Stimulated activated CD8-positive, alpha-beta memory T cell treated with anti-CD3 and anti-CD28 coated beads, Interleukin-7, amount 100 ng/mL, for 4 hours (primary cell): ENCODE measurements at regions not wholly inside any gene's neighbourhood (a gene's known extent, or its start where the extent isn't known, plus 50 kb on each side); places are given as distances from the start of the nearest gene placed in this dataset.

Experiments
- DNase-seq, 2 donors: peaks; one replicate each; pipeline ENCODE4 v3.0.0-alpha.2; 2020; ENCODE audit warnings: low read depth in 2 of 2

- no peak for DNase-seq
Observed at GRCh38 chr6:16078064-16078463, 50.8 kb upstream of the MYLIP start.

- no peak for DNase-seq
Observed at GRCh38 chr6:16069671-16070070, 59.2 kb upstream of the MYLIP start.

DNA sequence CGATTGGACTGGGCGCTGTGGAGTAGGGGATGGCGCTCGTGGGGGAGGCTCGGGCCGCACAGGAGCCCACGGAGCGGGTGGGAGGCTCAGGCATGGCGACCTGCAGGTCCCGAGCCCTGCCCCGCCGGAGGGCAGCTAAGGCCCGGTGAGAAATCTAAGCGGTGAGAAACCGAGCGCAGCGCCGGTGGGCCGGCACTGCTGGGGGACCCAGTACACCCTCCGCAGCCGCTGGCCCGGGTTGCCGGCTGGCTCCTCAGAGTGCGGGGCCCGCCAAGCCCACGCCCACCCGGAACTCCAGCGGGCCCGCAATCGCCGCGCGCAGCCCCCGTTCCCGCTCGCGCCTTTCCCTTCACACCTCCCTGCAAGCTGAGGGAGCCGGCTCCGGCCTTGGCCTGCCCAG is 59.7 kb upstream of the MYLIP start:
- no peak for DNase-seq

DNA sequence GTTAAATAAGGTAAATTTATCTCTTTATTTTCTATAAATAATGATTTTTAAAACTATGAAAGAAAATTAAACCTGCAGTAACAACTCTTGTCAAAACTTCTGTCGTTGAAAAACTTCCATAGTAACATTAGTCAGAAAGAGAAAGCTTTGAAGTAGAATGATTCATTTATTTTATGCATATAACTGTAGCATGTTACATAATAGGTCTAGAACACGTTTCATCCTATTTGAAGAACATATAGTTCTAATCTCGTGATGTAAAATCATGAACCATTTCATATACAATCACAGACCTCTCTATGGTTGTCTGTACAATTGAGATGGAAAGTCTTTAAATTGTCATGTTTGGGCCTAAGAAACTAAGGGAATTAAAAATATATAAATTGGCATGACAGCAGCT is 61.3 kb upstream of the MYLIP start:
- no peak for DNase-seq

- DNase-seq: no peak
Observed at GRCh38 chr6:16064671-16065072, 64.2 kb upstream of the MYLIP start.

GRCh38 chr6:16063580-16063979 is 65.3 kb upstream of the MYLIP start:
- no peak for DNase-seq

GRCh38 chr6:16061818-16062217 is 67.1 kb upstream of the MYLIP start:
- DNase-seq: no peak

GRCh38 chr6:16060039-16060438 is 68.8 kb upstream of the MYLIP start:
- DNase-seq: no peak

DNA sequence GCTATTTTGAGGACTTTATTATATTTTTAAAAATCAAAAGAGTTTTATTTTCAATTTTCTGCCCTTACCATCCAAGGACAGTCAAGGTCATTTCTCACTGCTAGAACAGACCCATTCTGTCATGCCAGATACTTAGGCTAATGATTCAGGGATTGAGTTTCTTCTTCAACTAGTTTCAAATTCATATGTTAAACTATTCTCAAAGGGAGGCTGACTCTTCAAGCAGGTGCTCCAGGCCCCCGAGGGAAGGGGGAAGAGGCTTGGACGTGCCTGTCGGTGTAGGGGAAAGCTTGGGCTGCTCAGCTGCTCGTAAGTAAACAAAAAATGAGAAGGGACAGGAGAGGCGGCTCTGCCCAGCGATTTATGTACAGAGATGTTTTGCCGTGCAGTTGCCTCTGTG is 69.4 kb upstream of the MYLIP start:
- no peak for DNase-seq

DNA sequence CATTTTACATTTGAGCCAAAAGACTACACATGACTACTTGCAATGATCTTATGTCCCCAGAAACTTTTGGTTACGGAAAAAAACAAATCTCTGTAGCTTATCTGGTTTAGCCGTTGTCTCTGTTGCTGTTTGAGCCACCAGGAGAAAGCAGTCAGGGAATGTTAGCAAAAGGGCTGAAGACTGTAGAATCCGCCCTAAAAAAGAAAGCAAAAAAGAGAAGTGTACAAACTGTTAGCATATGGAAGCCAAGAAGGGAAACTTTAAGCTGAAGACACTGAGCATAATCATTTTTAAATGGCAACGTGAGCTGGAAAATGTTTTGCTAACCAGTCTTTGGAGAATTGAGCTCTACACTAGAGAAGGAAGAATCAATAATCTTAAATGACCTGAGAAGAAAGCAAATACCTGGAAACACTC is 69.9 kb upstream of the MYLIP start:
- DNase-seq: no peak

DNA sequence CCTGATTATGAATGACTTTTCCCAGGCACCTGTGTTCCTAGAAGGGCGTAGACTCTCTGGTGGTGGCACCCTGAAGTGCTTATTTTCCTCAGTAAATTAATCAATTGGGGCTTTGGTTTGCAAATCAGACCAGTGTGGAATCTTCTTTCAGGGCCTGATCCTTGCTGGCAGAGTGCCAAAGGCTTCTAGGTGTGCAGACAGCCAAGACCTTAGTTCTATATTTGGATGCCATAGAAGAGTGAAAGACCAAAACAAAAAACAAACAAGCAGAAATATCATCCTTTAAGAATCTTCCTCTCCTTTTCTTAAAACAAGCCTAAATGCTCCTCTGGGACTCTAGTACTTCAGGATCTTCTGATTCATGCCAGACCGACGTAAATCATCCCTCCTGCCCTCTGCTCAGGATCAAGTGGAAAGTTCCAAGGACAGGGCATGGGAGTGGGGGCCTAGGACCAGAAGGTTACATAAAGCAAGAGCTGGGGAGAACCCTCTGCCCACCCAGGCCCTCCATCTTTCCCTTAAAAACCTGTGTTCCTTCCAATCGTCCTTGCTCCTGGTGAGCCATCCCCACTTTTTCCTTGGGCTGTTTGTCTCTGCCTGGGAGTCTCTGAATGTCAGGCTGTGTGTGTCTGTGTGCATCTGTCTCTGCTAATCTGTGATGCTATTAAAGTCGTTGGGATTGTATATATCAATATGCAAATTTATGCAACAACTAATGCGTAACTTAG is 70.5 kb upstream of the MYLIP start:
- no peak for DNase-seq

DNA sequence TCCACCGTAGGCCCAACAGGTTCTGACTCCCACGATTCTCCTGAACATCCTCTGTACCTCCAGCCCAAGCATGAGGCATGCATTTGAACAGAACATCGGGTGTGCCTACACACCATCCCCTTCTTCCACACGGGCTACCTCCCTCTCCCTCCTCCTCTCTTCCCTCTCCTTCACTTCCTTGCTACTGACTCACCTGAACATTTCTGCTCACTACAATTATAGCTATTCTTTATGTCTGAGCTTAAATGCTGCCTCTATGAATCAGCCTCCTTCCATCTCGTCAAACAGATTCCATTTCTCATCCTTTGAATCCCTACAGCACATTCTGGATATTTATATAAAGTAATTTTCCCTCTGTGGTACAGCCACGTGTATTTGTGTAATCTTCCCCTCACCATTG is 71.4 kb upstream of the MYLIP start:
- no peak for DNase-seq

- DNase-seq: no peak
Observed at GRCh38 chr6:16056263-16056870, 72.5 kb upstream of the MYLIP start.

- no peak for DNase-seq
Observed at GRCh38 chr6:16055852-16056251, 73.0 kb upstream of the MYLIP start.

DNA sequence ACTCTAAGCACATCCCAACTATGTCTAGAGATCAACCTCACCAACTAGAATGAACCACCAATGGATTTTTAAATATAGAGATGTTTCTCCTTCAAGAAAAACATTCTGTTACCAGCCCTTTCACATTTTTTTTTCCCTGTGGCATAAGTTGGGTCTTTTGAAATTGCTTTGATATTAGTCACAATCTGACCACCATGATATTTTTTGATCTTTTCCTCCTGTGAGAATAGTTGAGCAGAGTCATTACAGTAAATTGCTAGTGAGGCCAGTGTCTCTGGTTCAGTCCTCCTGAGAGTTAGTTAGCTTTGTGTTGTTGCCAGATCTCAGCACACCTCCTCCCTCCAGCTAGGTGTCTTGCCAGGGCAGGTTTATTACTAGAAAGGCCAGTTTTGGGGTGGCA is 79.7 kb upstream of the MYLIP start:
- DNase-seq: no peak

- no peak for DNase-seq
Observed at GRCh38 chr6:16048221-16048620, 80.7 kb upstream of the MYLIP start.

DNA sequence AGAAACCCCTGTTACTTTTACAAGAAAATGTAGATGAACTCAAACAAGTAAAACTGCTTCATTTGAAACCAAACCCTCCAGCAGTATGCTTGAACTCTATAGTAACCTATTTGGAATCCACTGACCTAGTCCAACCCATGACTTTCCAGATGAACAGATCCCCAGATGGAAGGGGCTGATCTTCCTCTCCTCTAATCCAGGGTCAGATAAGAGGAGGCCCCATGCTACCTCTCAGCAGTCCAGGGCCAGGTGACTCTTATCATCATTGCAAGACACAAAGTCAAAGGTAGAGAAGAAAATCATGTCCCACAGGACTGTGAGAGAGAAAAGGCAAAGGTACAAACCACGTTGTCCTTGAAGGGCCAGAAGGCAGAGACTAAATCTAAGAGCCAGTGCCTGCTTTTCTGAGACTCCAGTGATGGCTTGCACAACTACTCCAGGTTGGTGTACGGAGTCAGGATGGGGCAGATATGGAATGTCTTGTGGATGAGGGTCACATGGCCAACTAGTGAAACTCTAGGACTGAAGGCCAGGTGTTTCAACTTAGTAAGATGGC is 81.4 kb upstream of the MYLIP start:
- DNase-seq: no peak

- no peak for DNase-seq
Observed at GRCh38 chr6:16045238-16045637, 83.6 kb upstream of the MYLIP start.

DNA sequence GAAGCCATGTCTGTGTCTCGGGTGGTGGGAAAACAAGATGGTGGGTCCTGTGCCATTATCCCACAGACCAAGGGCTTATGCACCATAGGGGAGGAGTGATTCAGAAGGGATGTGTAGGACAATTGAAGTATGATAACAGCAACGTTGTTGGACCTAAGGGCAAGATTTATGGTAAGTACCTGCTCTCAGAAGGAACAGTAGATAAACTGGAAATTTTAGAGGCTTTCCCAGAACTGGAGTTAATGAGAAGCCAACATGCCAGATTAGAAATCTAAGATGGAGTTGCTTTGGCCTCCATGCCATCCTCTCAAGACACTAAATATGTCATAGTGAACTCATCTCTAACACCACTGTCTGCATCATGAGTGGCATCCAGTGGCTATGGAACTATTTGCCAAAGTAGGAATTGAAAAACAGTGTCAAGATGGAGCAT is 84.7 kb upstream of the MYLIP start:
- DNase-seq: no peak

DNA sequence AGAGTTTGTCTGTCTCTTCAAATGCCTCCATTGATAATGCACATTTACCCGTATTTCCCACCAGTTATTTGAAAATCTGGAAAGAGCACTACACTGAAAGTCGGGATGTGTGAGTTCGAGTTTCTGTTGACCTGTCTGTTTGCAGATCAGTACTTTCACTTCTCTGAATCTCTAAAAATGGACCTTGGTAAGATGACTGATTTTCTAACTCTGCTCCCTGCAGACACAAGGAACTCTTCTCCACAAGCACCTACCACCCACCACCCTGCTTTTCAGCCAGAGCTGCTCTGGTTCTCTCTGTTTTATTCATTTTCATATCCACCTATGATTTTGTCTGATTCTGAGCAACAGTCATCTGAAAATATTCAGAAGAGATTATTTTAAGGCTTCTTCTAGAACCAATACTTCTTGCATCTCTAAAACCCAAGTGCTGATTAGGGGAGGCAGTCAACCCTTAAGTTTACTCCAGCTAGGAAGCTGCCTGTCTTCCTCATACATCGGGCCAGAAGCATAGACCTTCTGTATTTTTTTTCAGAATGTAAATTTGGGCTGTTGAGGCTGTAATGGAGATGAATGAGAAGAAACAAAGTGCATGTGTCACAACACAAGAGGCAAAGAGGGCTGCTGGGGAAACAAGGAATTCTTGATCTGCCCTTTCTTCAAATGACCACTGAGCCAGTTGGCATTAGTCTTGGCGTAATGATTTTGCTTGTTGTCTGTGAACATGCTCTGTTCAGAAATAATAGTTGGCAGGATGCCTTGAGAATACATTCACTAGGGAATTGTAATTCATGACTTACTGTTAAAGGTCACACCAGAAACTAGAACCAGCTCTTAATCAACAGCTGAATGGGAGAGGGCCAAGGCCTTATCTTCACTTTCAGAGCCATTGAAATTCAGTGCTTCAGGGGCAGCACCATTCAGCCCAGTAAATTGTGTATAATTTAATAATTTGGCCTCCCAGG is 85.4 kb upstream of the MYLIP start:
- no peak for DNase-seq

- no peak for DNase-seq
Observed at GRCh38 chr6:16042751-16043150, 86.1 kb upstream of the MYLIP start.

DNA sequence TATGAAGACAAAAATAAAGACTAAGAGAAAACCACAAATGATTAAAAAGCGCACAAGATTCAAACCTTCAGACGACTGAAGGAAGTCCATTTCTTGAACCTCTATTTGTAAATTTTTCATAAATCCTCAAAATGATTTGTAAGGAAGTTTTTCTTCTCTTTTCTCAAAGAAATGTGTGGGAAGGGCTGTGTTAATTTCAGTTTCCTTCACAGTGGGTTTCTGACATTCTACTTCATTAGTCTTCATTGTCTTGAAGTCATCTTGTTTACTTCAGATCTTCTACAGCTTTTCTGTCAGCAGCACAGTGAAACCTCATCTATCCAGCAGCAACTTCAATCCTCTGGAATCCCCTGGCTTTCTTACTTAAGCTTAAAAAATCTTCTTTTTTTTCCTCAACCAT is 87.6 kb upstream of the MYLIP start:
- DNase-seq: no peak
